WTC11 (cell line): ENCODE measurements at regions not wholly inside any gene's neighbourhood (a gene's known extent, or its start where the extent isn't known, plus 50 kb on each side); places are given as distances from the start of the nearest gene placed in this dataset.

Experiments used
- ATAC-seq: fragments of 200-7000 bp; cut with Tn5 transposase; 2 replicates; pipeline ENCODE4 v1.10.0; 2021; ENCODE audit warnings: mild to moderate bottlenecking, moderate library complexity
- CTCF ChIA-PET: fragments of 300-600 bp; sonication (Branson Sonifier 250); formaldehyde crosslinking; loops from one replicate; lab custom pipeline; 2021; ENCODE audit warnings: antibody characterized with exemption; lab: Charles Lee
- POLR2A ChIA-PET: fragments of 350-600 bp; sonication (Branson Sonifier 250); formaldehyde crosslinking; loops from one replicate; lab custom pipeline; 2021; ENCODE audit warnings: antibody characterized with exemption; lab: Charles Lee
- DNase-seq: peaks from one replicate; pipeline ENCODE4 v3.0.0; 2021; ENCODE audit warnings: low spot score
- H3K27ac Mint-ChIP-seq: 2 replicates; pipeline ENCODE4 v1.8.0; 2021; ENCODE audit warnings: mixed read lengths
- H3K27me3 Mint-ChIP-seq: 2 replicates; pipeline ENCODE4 v1.8.0; 2021; ENCODE audit warnings: low read depth, mild to moderate bottlenecking, moderate library complexity, mixed read lengths
- H3K36me3 Mint-ChIP-seq: 2 replicates; pipeline ENCODE4 v1.8.0; 2021; ENCODE audit warnings: mixed read lengths
- H3K4me1 Mint-ChIP-seq: 2 replicates; pipeline ENCODE4 v1.8.0; 2022; ENCODE audit warnings: mixed read lengths
- H3K4me3 Mint-ChIP-seq: 2 replicates; pipeline ENCODE4 v1.8.0; 2021; ENCODE audit warnings: mild to moderate bottlenecking, moderate library complexity, mixed read lengths
- H3K9me3 Mint-ChIP-seq: 2 replicates; pipeline ENCODE4 v1.8.0; 2021; ENCODE audit warnings: mixed read lengths
- ATF1 ChIP-seq: sonication (generic); formaldehyde crosslinking; IDR thresholded peaks from 2 replicates; pipeline ENCODE4 v1.8.1; 2023; ENCODE audit warnings: mild to moderate bottlenecking, moderate library complexity, missing genetic modification reagents
- NR2C2 ChIP-seq: sonication (generic); formaldehyde crosslinking; IDR thresholded peaks from 2 replicates; pipeline ENCODE4 v1.8.0; 2022; ENCODE audit warnings: mild to moderate bottlenecking, missing genetic modification reagents
- RORB ChIP-seq: fragments of 250-450 bp; sonication (Bioruptor Pico); IDR thresholded peaks from 2 replicates; pipeline ENCODE4 v1.9.0; 2021; ENCODE audit warnings: mild to moderate bottlenecking
- SOX15 ChIP-seq: fragments of 250-450 bp; sonication (Bioruptor Pico); IDR thresholded peaks from 2 replicates; pipeline ENCODE4 v1.9.0; 2021; ENCODE audit warnings: mild to moderate bottlenecking
- TEAD1 ChIP-seq: sonication (generic); formaldehyde crosslinking; IDR thresholded peaks from 2 replicates; pipeline ENCODE4 v1.8.0; 2022; ENCODE audit warnings: mild to moderate bottlenecking, missing genetic modification reagents
- TP53 ChIP-seq: sonication (generic); formaldehyde crosslinking; IDR thresholded peaks from 2 replicates; pipeline ENCODE4 v1.8.1; 2023; ENCODE audit warnings: mild to moderate bottlenecking, missing genetic modification reagents
- ZNF219 ChIP-seq: sonication (generic); formaldehyde crosslinking; IDR thresholded peaks from 2 replicates; pipeline ENCODE4 v1.8.0; 2023; ENCODE audit warnings: missing genetic modification reagents, mild to moderate bottlenecking, borderline replicate concordance
- ZNF317 ChIP-seq: sonication (generic); formaldehyde crosslinking; IDR thresholded peaks from 2 replicates; pipeline ENCODE4 v1.8.1; 2023; ENCODE audit warnings: low read depth, mild to moderate bottlenecking, moderate library complexity, missing genetic modification reagents, borderline replicate concordance
- TF ChIP-seq, protein P1 (sequence below): sonication (generic); formaldehyde crosslinking; IDR thresholded peaks from 2 replicates; pipeline ENCODE4 v1.8.0; 2022; ENCODE audit warnings: mild to moderate bottlenecking, missing genetic modification reagents
- TF ChIP-seq, protein P2 (sequence below): sonication (generic); formaldehyde crosslinking; IDR thresholded peaks from 2 replicates; pipeline ENCODE4 v1.8.1; 2022; ENCODE audit warnings: missing genetic modification reagents, borderline replicate concordance
- TF ChIP-seq, protein P3 (sequence below): sonication (generic); formaldehyde crosslinking; IDR thresholded peaks from 2 replicates; pipeline ENCODE4 v1.8.0; 2022; ENCODE audit warnings: mild to moderate bottlenecking, missing genetic modification reagents
- TF ChIP-seq, protein P4 (sequence below): sonication (generic); formaldehyde crosslinking; IDR thresholded peaks from 2 replicates; pipeline ENCODE4 v1.8.0; 2022; ENCODE audit warnings: mild to moderate bottlenecking, missing genetic modification reagents
- TF ChIP-seq, protein P5 (sequence below): sonication (generic); formaldehyde crosslinking; IDR thresholded peaks from 2 replicates; pipeline ENCODE4 v1.8.1; 2023; ENCODE audit warnings: mild to moderate bottlenecking, missing genetic modification reagents
- TF ChIP-seq, protein P6 (sequence below): sonication (generic); formaldehyde crosslinking; IDR thresholded peaks from 2 replicates; pipeline ENCODE4 v1.8.1; 2023; ENCODE audit warnings: mild to moderate bottlenecking, missing genetic modification reagents, moderate library complexity
- TF ChIP-seq, protein P7 (sequence below): sonication (generic); formaldehyde crosslinking; IDR thresholded peaks from 2 replicates; pipeline ENCODE4 v1.8.1; 2023; ENCODE audit warnings: mild to moderate bottlenecking, missing genetic modification reagents, moderate library complexity
- TF ChIP-seq, protein P8 (sequence below): sonication (generic); formaldehyde crosslinking; IDR thresholded peaks from 2 replicates; pipeline ENCODE4 v1.8.0; 2023; ENCODE audit warnings: missing genetic modification reagents
- TF ChIP-seq, protein P9 (sequence below): sonication (generic); formaldehyde crosslinking; conservative IDR thresholded peaks from 2 replicates; pipeline ENCODE4 v1.8.1; 2023; ENCODE audit warnings: mild to moderate bottlenecking, low read depth, missing genetic modification reagents, moderate library complexity

DNA sequence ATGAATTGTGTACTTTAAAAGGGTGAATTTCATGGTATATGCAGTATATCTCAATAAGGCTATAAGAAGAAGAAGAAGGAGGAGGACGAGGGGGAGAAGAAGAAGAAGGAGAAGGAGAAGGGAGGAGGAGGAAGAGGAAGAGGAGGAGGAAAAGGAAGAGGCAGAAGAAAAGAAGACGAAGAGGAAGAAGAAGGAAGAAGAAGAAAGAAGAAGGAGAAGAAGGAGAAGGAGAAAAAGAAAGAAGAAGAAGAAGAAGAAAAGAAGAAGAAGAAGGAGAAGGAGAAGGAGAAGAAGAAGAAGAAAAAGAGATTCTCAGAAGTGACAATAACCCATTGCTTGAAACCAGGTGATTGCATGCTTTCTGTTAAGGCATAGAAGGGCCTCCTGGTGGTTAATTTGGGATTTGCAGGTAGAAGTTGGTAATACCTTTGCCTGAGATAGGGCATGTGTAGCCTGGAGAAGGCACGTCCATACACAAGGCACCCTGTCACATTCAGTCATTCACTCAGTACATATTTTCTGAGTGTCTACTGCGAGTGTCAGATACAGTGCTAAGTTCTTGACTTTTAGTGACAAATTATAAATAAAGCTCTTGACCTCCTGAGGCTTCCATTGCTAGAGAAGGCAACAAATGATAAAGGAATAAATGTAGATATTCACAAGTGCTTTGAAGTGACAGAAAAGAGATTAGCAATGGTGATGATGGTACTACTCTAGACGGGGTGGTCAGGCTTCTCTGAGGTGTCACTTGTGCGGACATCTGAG lies 231.3 kb downstream of the NPR3 start (continued):
- TF ChIP-seq SOX15 (CRISPR knock-in tag): no peak
- TF ChIP-seq, protein P1, sequence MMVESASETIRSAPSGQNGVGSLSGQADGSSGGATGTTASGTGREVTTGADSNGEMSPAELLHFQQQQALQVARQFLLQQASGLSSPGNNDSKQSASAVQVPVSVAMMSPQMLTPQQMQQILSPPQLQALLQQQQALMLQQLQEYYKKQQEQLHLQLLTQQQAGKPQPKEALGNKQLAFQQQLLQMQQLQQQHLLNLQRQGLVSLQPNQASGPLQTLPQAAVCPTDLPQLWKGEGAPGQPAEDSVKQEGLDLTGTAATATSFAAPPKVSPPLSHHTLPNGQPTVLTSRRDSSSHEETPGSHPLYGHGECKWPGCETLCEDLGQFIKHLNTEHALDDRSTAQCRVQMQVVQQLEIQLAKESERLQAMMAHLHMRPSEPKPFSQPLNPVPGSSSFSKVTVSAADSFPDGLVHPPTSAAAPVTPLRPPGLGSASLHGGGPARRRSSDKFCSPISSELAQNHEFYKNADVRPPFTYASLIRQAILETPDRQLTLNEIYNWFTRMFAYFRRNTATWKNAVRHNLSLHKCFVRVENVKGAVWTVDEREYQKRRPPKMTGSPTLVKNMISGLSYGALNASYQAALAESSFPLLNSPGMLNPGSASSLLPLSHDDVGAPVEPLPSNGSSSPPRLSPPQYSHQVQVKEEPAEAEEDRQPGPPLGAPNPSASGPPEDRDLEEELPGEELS (CRISPR knock-in tag): no peak
- TF ChIP-seq, protein P2, sequence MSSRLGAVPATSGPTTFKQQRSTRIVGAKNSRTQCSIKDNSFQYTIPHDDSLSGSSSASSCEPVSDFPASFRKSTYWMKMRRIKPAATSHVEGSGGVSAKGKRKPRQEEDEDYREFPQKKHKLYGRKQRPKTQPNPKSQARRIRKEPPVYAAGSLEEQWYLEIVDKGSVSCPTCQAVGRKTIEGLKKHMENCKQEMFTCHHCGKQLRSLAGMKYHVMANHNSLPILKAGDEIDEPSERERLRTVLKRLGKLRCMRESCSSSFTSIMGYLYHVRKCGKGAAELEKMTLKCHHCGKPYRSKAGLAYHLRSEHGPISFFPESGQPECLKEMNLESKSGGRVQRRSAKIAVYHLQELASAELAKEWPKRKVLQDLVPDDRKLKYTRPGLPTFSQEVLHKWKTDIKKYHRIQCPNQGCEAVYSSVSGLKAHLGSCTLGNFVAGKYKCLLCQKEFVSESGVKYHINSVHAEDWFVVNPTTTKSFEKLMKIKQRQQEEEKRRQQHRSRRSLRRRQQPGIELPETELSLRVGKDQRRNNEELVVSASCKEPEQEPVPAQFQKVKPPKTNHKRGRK: peak; percentile 98
- TF ChIP-seq, all 79 proteins: peak for 2

DNA sequence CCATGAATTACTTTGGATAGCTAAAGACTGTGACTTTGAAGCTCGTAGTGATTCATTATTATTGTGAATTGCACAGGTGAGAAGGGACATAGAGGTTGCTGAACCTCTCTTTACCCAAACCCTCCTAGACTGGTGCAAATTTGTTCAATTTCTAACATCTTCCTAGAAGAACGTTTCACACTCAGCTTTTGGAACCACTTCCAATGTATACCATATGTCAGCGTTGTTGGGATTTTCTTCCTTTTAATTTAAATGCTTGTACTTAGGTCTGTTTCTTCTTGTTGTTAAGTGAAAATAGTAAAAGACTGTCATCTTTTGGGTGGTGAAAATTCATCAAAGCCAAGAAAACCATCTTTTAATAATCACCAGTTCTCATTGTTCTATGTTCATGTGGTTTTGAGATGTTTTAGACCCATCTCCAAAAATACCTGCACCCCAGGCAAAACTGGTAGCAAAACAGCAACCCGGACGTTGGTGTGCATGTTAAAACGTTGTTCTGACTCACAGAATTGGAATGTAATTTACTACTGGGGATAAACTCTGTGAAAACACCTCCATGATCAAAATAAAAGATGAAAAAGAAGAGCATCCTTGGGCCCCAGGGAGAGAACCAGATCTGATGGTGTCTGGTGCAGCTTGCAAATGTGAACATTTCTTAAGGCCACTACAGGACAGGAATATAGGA lies 238.3 kb downstream of the NPR3 start:
- Mint-ChIP-seq H3K4me3 (no peak overlapping the region), H3K36me3 (peaks cover 8% of the 10 kb centered on the region; the same call in 1 of the 2 replicates), H3K4me1 (peaks cover 30% of the 10 kb centered on the region), H3K9me3 (peaks cover 23% of the 10 kb centered on the region), H3K27ac (no peak overlapping the region), H3K27me3 (no peaks in the 10 kb centered on the region)
- ChIA-PET CTCF (no interaction called here), POLR2A (no interaction called here)
- DNase-seq (no peak), ATAC-seq (no peak)
- TF ChIP-seq ZNF219 (no peak), NR2C2 (no peak), TP53 (no peak), ZNF317 (CRISPR knock-in tag) (no peak), RORB (CRISPR knock-in tag) (no peak), TEAD1 (no peak), ATF1 (no peak)
- TF ChIP-seq, protein P3, sequence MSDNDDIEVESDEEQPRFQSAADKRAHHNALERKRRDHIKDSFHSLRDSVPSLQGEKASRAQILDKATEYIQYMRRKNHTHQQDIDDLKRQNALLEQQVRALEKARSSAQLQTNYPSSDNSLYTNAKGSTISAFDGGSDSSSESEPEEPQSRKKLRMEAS (CRISPR knock-in tag): no peak
- TF ChIP-seq, protein P4, sequence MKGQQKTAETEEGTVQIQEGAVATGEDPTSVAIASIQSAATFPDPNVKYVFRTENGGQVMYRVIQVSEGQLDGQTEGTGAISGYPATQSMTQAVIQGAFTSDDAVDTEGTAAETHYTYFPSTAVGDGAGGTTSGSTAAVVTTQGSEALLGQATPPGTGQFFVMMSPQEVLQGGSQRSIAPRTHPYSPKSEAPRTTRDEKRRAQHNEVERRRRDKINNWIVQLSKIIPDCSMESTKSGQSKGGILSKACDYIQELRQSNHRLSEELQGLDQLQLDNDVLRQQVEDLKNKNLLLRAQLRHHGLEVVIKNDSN (CRISPR knock-in tag): no peak
- TF ChIP-seq, protein P5, sequence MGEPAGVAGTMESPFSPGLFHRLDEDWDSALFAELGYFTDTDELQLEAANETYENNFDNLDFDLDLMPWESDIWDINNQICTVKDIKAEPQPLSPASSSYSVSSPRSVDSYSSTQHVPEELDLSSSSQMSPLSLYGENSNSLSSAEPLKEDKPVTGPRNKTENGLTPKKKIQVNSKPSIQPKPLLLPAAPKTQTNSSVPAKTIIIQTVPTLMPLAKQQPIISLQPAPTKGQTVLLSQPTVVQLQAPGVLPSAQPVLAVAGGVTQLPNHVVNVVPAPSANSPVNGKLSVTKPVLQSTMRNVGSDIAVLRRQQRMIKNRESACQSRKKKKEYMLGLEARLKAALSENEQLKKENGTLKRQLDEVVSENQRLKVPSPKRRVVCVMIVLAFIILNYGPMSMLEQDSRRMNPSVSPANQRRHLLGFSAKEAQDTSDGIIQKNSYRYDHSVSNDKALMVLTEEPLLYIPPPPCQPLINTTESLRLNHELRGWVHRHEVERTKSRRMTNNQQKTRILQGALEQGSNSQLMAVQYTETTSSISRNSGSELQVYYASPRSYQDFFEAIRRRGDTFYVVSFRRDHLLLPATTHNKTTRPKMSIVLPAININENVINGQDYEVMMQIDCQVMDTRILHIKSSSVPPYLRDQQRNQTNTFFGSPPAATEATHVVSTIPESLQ (CRISPR knock-in tag): no peak
- TF ChIP-seq, protein P1 (CRISPR knock-in tag): no peak
- TF ChIP-seq, protein P6, sequence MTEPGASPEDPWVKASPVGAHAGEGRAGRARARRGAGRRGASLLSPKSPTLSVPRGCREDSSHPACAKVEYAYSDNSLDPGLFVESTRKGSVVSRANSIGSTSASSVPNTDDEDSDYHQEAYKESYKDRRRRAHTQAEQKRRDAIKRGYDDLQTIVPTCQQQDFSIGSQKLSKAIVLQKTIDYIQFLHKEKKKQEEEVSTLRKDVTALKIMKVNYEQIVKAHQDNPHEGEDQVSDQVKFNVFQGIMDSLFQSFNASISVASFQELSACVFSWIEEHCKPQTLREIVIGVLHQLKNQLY (CRISPR knock-in tag): no peak
- TF ChIP-seq, protein P7, sequence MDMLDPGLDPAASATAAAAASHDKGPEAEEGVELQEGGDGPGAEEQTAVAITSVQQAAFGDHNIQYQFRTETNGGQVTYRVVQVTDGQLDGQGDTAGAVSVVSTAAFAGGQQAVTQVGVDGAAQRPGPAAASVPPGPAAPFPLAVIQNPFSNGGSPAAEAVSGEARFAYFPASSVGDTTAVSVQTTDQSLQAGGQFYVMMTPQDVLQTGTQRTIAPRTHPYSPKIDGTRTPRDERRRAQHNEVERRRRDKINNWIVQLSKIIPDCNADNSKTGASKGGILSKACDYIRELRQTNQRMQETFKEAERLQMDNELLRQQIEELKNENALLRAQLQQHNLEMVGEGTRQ: no peak
- TF ChIP-seq, protein P8, sequence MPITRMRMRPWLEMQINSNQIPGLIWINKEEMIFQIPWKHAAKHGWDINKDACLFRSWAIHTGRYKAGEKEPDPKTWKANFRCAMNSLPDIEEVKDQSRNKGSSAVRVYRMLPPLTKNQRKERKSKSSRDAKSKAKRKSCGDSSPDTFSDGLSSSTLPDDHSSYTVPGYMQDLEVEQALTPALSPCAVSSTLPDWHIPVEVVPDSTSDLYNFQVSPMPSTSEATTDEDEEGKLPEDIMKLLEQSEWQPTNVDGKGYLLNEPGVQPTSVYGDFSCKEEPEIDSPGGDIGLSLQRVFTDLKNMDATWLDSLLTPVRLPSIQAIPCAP: no peak
- TF ChIP-seq, protein P9, sequence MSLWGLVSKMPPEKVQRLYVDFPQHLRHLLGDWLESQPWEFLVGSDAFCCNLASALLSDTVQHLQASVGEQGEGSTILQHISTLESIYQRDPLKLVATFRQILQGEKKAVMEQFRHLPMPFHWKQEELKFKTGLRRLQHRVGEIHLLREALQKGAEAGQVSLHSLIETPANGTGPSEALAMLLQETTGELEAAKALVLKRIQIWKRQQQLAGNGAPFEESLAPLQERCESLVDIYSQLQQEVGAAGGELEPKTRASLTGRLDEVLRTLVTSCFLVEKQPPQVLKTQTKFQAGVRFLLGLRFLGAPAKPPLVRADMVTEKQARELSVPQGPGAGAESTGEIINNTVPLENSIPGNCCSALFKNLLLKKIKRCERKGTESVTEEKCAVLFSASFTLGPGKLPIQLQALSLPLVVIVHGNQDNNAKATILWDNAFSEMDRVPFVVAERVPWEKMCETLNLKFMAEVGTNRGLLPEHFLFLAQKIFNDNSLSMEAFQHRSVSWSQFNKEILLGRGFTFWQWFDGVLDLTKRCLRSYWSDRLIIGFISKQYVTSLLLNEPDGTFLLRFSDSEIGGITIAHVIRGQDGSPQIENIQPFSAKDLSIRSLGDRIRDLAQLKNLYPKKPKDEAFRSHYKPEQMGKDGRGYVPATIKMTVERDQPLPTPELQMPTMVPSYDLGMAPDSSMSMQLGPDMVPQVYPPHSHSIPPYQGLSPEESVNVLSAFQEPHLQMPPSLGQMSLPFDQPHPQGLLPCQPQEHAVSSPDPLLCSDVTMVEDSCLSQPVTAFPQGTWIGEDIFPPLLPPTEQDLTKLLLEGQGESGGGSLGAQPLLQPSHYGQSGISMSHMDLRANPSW (CRISPR knock-in tag): no peak
